SU-DHL-6 (cell line): ENCODE measurements at regions not wholly inside any gene's neighbourhood (a gene's known extent, or its start where the extent isn't known, plus 50 kb on each side); places are given as distances from the start of the nearest gene placed in this dataset.

ENCODE experiments used
- H2AFZ ChIP-seq: fragments of 200-600 bp; sonication (generic); 2 replicates; pipeline ENCODE4 v1.6.1; 2014; ENCODE audit warnings: low read depth, mild to moderate bottlenecking, moderate library complexity, mixed read lengths, antibody characterized with exemption, low read length; ENCODE audit not compliant: severe bottlenecking
- H3F3A ChIP-seq: fragments of 200-600 bp; shearing (Covaris generic); 2 replicates; pipeline ENCODE4 v1.6.0; 2016; ENCODE audit warnings: antibody characterized with exemption, mild to moderate bottlenecking; ENCODE audit not compliant: insufficient read depth
- H3K27ac ChIP-seq: fragments of 200-600 bp; sonication (generic); 2 replicates; pipeline ENCODE4 v1.5.1; 2016; ENCODE audit warnings: low read depth, mild to moderate bottlenecking, low read length, moderate library complexity, mixed read lengths
- H3K27me3 ChIP-seq: fragments of 200-600 bp; sonication (generic), shearing (Covaris generic); 2 replicates; pipeline ENCODE4 v1.6.0; 2014; ENCODE audit warnings: mild to moderate bottlenecking, low read length
- H3K36me3 ChIP-seq: fragments of 200-600 bp; sonication (generic); 2 replicates; pipeline ENCODE4 v1.6.1; 2014; ENCODE audit warnings: mild to moderate bottlenecking, low read length, mixed read lengths
- H3K4me2 ChIP-seq: fragments of 300-600, 200-600 bp; shearing (Covaris generic), sonication (generic); 2 replicates; pipeline ENCODE4 v1.6.0; 2014; ENCODE audit warnings: low read length, low read depth, mild to moderate bottlenecking; ENCODE audit not compliant: poor library complexity, severe bottlenecking
- H3K4me3 ChIP-seq: fragments of 200-600 bp; sonication (generic); 2 replicates; pipeline ENCODE4 v1.5.1; 2014; ENCODE audit warnings: antibody characterized with exemption, low read length, mild to moderate bottlenecking, mixed read lengths; ENCODE audit not compliant: insufficient read depth, poor library complexity, severe bottlenecking
- H3K79me2 ChIP-seq: fragments of 200-600 bp; sonication (generic); 2 replicates; pipeline ENCODE4 v1.6.1; 2014; ENCODE audit warnings: mild to moderate bottlenecking, low read length, moderate library complexity; ENCODE audit not compliant: insufficient read depth
- H3K9ac ChIP-seq: fragments of 200-600 bp; sonication (generic); 2 replicates; pipeline ENCODE4 v1.7.0; 2014; ENCODE audit warnings: mild to moderate bottlenecking, low read length
- H3K9me2 ChIP-seq: fragments of 200-600 bp; sonication (generic); replicated peaks from 2 replicates; pipeline ENCODE4 v1.6.1; 2014; ENCODE audit warnings: low read length; ENCODE audit not compliant: insufficient read depth
- H3K9me3 ChIP-seq: fragments of 200-600 bp; sonication (generic); 2 replicates; pipeline ENCODE4 v1.6.1; 2014; ENCODE audit warnings: low read length, mixed read lengths; ENCODE audit not compliant: insufficient read depth
- H4K20me1 ChIP-seq: fragments of 200-600 bp; sonication (generic); 2 replicates; pipeline ENCODE4 v1.6.1; 2014; ENCODE audit warnings: low read depth, mild to moderate bottlenecking, antibody characterized with exemption, low read length, moderate library complexity, mixed read lengths
- EZH2phosphoT487 ChIP-seq: fragments of 200-600 bp; sonication (generic), shearing (Covaris generic); conservative IDR thresholded peaks from 2 replicates; pipeline ENCODE4 v1.6.1; 2018; ENCODE audit warnings: mild to moderate bottlenecking, antibody characterized with exemption, low read length, moderate library complexity, mixed read lengths
- TF ChIP-seq, protein P1 (sequence below): fragments of 200-600 bp; sonication (generic); IDR thresholded peaks from one replicate; pipeline ENCODE4 v1.5.1; 2017; ENCODE audit warnings: antibody characterized with exemption, mild to moderate bottlenecking, low read length, moderate library complexity; ENCODE audit not compliant: insufficient read depth, poor library complexity, severe bottlenecking

DNA sequence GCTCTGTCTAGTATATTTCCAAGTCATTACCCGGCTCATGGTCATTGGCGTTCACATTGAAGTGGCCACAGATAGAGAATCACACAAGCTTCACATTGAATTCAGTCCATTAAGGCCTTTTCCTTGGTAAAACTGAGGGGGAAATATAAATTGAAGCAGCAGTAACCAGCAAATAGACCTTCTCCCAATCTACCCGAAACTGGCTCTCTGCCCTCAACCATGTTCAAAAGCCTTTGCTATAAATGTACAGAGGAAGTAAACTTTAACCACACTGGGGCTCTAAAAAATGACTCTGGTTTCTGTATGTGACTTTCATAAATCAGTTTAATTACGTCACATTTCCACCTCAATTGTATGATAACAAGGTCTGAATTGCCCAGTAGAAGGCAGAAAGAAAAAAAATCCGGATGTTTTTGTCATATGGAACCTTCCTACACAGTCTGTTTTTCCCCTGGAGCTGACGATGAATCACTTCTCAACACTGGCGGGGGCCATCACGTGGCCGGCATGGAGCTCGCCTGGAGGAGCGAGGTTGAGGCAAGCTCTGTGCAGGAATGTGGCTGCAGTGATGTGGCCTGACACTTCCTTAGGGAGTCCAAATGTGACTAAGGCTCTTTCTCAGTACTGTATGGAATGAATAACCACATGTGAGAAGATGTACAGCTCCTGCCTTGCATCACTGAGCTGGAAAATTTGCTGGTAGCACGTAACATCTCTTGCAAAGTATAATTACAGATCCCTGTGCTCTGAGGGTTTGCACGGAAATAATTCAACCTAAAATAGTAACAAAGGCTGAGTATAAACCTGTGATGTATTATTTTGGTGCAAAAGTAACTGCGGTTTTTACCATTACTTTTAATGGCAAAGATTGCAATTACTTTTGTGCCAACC is 58.6 kb upstream of the SNX9 start:
- Histone ChIP-seq H3K9ac (no peak overlapping the region), H3F3A (peaks cover 22% of the 10 kb centered on the region), H2AFZ (no peak overlapping the region), H4K20me1 (no peaks in the 10 kb centered on the region), H3K79me2 (no peaks in the 10 kb centered on the region), H3K36me3 (no peaks in the 10 kb centered on the region), H3K27ac (peak overlapping the region; percentile 84), H3K4me3 (peak overlapping the region; percentile 28), H3K9me2 (no peaks in the 10 kb centered on the region), H3K4me2 (peak overlapping the region; percentile 64), H3K27me3 (no peaks in the 10 kb centered on the region), H3K9me3 (no peaks in the 10 kb centered on the region)
- TF ChIP-seq, protein P1, sequence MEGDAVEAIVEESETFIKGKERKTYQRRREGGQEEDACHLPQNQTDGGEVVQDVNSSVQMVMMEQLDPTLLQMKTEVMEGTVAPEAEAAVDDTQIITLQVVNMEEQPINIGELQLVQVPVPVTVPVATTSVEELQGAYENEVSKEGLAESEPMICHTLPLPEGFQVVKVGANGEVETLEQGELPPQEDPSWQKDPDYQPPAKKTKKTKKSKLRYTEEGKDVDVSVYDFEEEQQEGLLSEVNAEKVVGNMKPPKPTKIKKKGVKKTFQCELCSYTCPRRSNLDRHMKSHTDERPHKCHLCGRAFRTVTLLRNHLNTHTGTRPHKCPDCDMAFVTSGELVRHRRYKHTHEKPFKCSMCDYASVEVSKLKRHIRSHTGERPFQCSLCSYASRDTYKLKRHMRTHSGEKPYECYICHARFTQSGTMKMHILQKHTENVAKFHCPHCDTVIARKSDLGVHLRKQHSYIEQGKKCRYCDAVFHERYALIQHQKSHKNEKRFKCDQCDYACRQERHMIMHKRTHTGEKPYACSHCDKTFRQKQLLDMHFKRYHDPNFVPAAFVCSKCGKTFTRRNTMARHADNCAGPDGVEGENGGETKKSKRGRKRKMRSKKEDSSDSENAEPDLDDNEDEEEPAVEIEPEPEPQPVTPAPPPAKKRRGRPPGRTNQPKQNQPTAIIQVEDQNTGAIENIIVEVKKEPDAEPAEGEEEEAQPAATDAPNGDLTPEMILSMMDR, result no peak
- TF ChIP-seq EZH2phosphoT487, result no peak

DNA sequence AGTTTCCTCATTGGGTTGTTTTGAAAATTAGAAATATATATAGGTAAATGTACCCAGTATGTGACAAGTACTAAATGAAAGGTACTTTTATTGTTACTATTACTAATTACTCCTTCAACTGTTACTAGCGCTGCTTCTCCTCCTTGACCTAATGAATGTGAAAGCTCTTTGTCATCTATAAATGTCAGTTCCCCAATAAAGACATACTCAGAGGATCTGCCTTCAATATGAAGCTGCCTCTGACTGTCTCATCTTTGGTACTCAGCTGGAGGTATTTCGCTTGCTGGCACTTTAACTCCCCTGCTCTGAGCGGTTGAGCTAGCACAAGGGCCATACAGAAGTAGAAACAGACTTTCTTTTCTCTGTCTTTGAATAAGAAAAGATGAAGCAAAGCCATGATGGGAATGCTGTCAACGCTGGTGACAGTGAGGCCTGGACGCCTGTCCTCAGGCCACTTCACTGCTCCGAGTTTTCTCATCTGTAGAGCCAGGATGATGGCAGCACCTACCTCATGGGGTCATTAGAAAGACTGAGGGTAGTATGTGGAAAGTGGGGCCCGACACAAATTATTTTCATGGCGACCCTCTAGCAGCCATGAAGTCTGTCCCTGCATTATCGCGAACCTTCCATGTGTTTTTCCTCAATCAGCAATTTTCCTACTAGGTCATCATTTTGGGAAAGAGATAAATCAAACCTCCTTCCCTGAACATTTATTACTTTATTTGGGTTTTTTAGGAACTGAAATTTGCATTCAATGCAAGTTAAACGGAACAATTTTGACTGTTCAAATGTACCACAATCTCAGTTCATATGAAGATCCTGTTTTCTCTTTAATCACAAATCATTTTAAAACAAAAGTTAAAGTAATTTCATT is 55.9 kb upstream of the SNX9 start:
- H2AFZ ChIP-seq, result no peak overlapping the region

DNA sequence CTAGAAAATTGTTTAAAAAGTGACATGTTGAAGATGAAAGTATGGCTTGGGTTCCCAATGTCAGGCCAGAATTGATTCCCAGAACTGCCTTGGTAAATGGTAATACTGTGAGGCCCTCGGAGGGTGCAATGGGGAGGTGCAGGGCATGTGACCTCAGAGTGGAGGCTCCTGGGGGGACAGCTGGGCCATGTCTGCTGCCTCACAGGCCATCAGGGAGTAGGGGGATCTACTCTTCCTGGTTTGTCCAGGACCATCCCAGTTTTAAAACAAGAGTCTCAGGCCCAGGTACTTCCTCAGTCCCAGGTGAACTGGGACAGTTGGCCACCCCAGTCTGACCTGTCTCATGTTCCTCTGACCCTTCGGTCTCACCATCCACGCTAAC is 55.3 kb upstream of the SNX9 start:
- TF ChIP-seq, protein P1, result no peak
- TF ChIP-seq EZH2phosphoT487, result no peak
- H3K27ac ChIP-seq, result peak overlapping the region; percentile 62

More for the DNA sequence above, 55.9 kb upstream of the SNX9 start:
- Histone ChIP-seq H3K27ac (no peak overlapping the region), H3K27me3 (no peaks in the 10 kb centered on the region), H3K9me3 (no peaks in the 10 kb centered on the region), H3K36me3 (no peaks in the 10 kb centered on the region), H3K4me2 (peak overlapping the region; percentile 42), H3K9ac (no peak overlapping the region), H3F3A (peaks cover 22% of the 10 kb centered on the region), H3K4me3 (no peak overlapping the region), H3K9me2 (no peaks in the 10 kb centered on the region), H4K20me1 (no peaks in the 10 kb centered on the region), H3K79me2 (no peaks in the 10 kb centered on the region)
- TF ChIP-seq, protein P1, result no peak
- TF ChIP-seq EZH2phosphoT487, result no peak

More for the DNA sequence above, 55.3 kb upstream of the SNX9 start:
- H3K79me2 ChIP-seq, result no peaks in the 10 kb centered on the region
- peak overlapping the region; percentile 11; the same call in 1 of the 2 replicates for H3K9ac ChIP-seq
- no peak overlapping the region for H3K4me3 ChIP-seq
- H4K20me1 ChIP-seq, result no peaks in the 10 kb centered on the region
- peak overlapping the region; percentile 42 for H3K4me2 ChIP-seq
- no peaks in the 10 kb centered on the region for H3K9me3 ChIP-seq
- peaks cover 17% of the 10 kb centered on the region; the same call in 1 of the 2 replicates for H3F3A ChIP-seq
- H2AFZ ChIP-seq, result no peak overlapping the region
- H3K27me3 ChIP-seq, result no peaks in the 10 kb centered on the region
- H3K9me2 ChIP-seq, result no peaks in the 10 kb centered on the region
- no peaks in the 10 kb centered on the region for H3K36me3 ChIP-seq
